ENCODE measurements at regions not wholly inside any gene's neighbourhood (a gene's known extent, or its start where the extent isn't known, plus 50 kb on each side); places are given as distances from the start of the nearest gene placed in this dataset.
"Not testable (repeated sequence)": the region's sequence is repeated elsewhere in the genome, so short reads cannot be mapped to it uniquely, and the experiment has no call there.

- DNase-seq = no peak
These were observed 51.3 kb upstream of the CADPS start for GRCh38 chr3:62926494-62926893.

DNA sequence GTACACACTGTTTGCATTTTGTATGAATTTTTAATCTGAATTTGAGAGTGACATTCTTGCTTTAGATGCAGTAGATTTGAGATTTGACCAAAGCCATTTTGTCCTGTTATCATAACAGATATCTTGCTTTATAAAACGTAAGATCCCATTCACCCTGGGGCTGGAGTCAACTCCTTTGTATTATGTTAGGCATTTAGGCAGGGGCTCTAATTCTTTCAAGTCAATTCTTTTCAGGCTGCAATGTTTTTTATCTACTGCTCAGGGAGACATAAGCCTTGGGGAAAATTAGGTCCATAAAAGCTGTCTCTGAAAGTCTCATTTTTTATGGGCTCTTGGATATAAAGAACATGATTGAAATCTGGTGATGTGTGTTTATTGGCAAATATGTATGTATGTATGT, 53.0 kb upstream of the CADPS start:
- no peak for DNase-seq

DNA sequence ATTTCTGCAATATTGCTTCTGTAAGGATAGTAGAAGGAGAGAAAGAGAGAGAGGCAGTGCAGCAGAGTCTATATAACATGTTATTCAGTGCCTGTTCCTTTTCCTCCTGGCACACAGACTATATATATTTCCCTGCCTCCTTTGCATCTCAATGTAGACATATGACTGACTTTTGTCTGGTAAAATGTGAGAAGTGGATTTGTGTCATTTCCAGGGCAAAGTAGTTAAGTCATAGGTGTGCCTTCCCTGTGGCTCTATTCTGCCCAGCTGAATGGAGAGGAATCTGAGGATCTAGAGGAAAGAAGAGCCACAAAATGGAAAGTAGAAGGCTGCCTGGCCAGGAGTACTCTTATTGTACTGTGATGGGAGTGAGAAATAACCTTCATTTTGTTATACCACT, 54.6 kb upstream of the CADPS start:
- DNase-seq = no peak

- DNase-seq = no peak
These were observed 60.6 kb upstream of the CADPS start for GRCh38 chr3:62935793-62936192.

- DNase-seq = no peak
These were observed 61.5 kb upstream of the CADPS start for GRCh38 chr3:62936626-62937254.

- no peak for DNase-seq
These were observed 63.4 kb upstream of the CADPS start for GRCh38 chr3:62938583-62938982.

- DNase-seq = no peak
These were observed 64.5 kb upstream of the CADPS start for GRCh38 chr3:62939707-62940106.

DNA sequence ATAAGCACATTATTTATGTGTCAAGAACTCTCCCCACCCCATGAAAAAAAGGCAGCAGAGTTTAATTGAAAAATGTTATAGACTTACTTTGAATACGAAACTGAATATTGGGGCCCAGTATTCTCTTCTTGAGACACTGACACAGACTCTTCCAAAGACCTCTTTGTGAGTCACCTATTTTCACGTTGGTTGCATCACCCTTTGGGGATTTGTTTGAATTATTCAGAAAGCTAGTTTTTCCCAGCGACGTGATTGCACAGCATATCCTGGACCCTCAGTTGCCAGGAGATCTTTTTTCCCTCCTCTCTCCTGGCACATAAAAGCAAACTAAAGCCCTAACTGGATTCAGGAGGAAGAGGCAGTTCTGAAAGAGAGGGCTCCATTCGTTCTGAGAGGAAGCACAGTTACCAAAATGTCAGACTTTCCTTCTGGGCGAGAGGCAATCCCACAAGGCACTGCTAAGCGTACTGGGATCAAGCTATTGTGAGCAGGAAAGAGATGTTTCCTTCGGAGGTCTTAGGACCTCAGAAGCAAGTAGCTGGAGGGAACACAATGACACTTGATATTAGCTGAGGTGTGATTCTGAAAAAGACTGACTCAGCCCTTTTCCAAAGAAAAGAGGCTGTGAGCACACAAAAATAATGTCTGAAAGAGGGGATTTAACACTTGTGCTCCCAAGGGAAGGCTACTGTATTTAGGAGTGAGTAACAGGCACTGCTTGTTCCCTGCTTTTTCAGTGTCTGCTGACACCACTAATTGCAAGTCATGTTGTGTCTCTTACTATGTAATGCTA, 65.8 kb upstream of the CADPS start:
- DNase-seq = no peak

DNA sequence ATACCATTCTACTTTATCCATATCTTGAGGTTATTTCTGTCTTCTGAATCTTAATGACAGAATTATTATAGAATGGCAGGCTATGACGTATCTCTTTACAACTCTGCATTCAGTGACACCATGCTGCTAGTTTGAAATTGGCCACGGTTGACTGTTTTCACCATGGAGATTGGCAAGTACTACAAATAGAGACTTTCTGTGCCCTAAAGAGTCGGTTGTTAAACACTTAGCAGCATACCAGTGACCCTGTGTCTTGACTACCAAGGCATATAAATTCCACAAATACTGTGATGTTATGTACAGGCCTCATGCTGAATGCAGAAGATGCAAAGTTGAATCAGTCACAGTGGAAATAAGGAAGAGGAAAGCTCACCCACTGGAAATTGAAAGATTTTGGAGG, 67.0 kb upstream of the CADPS start:
- DNase-seq = no peak

- no peak for DNase-seq
These were observed 67.5 kb upstream of the CADPS start for GRCh38 chr3:62942764-62943163.

GRCh38 chr3:62948921-62949320, 73.7 kb upstream of the CADPS start:
- DNase-seq = no peak

DNA sequence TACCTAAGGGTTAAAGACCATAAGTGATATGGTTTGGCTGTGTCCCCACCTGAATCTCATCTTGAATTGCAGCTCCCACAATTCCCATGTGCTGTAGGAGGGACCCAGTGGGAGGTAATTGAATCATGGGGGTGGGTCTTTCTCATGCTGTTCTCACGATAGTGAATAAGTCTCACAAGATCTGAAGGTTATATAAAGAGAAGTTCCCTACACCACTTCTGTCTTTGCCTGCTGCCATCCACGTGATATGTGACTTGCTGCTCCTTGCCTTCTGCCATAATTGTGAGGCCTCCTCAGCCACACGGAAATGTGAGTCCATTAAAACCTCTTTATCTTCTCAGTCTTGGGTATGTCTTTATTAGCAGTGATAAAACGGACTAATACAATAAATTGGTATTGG, 75.0 kb upstream of the CADPS start:
- no peak for DNase-seq

DNA sequence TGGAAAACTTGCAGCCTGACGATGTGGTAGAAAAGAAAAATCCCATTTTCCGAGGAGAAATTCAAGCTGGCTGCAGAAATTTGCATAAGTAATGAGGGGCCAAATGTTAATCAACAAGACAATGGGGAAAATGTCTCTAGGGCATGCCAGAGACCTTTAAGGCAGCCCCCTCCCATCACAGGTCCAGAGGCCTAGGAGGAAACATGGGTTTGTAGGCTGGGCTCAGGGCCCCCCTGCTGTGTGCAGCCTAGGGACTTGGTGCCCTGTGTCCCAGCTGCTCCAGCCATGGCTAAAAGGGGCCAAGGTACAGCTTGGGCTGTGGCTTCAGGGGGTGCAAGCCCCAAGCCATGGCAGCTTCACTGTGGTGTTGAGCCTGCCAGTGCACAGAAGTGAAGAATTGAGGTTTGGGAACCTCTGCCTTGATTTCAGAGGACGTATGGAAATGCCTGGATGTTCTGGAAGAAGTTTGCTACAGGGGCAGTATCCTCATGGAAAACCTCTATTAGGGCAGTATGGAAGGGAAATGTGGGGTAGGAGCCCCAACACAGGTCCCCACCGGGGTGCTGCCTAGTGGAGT, 75.9 kb upstream of the CADPS start:
- DNase-seq = no peak

- not testable (repeated sequence) for DNase-seq
These were observed 76.7 kb upstream of the CADPS start for GRCh38 chr3:62951880-62952279.

- no peak for DNase-seq
These were observed 79.4 kb upstream of the CADPS start for GRCh38 chr3:62954580-62954979.

DNA sequence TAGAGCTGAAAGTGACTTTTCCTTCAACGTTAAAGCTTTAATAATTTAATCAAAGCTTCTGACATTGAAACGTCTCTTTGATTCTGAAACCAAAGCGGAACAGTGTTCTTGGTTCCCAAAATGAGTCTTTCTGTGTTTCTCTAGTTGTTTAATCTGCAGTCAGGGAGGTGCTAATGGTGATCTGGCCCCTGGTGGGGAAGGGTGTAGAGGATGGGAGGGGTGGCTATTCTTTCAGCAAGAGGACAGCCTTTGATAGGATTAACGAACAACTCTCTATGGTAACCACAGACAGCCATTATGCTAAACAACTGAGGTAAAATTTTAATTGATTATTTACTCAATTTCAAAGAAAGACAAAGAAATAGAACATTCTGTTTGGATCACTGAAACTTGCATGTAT, 79.9 kb upstream of the CADPS start:
- DNase-seq = no peak

DNA sequence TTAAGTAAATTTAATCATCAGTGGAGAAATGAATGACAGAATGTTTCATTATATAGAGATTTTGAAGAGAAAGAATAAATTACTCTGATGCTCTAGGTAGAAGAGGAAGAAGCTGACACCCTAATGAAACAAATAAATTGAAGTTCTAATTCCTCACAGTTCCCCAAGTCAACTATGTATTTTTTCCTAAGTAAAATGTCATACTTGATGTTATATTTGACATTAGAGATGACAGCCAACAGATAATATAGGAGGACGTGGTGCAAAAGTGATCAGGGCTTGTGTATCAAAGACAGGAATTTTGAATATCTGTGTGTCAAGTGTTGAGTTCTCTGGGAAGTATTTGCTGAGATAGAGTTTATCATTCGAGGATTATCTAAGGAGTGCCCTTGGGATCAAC, 81.2 kb upstream of the CADPS start:
- no peak for DNase-seq

- no peak for DNase-seq
These were observed 86.8 kb upstream of the CADPS start for GRCh38 chr3:62961874-62962556.

DNA sequence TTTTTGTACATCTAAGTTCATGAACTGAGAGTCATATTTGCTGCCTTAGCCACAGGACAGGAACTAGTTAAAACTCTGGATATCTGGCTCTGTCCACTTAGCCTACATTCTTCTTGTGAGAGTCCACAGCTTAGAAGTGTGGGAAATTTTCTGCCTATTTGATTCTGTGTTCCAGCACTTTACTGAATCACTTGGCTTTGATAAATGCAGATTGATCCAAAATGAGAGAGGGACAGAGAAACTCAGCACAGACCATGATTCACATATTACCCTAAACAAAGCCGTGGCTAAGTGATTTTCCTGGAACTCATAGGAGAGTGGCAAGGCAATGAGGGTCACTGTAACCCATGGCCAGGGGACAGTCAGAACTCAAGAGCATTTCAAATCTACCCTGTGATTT, 87.5 kb upstream of the CADPS start:
- DNase-seq = no peak

GRCh38 chr3:62965311-62965710, 90.1 kb upstream of the CADPS start:
- DNase-seq = no peak

GRCh38 chr3:62968128-62968527, 92.9 kb upstream of the CADPS start:
- DNase-seq = no peak

DNA sequence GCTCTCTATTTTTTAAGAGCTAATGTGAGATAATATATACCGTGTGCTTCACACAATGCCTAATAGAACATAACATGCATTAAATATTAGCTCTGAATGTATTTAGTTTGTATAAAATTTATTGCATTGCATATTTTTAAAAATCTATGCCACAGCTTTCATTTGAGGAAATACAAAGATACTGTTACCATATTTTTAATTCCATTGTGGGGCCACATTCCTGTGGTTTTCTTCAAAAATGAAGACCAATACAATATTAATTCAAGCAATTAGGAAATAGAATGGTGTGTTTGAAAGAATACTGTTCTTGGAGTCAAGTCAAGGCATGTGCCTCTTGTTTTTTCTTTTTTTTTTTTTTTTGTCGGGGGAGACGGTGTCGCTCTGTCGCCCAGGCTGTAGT, 95.4 kb upstream of the CADPS start:
- no peak for DNase-seq

GRCh38 chr3:62975566-62975965, 100.3 kb upstream of the CADPS start:
- no peak for DNase-seq

DNA sequence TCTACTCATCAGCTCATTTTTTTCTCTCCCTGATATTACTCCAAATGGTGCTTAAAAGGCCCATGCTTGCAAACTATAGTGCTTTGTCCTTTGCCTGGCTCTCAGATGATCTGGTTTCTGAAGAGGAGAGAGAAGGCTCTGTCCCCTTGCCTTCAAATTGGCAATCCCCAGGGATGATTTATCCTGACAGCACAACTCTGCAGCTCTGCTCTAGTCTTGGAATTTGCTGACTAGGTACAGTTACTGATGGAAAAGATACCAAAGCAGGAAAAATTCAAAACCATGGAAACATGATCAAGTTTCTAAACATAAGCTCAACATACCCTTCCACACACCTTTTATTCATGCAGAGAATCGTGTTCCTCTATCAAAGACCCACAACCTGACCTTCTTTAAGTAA, 106.7 kb upstream of the CADPS start:
- DNase-seq = no peak
